HepG2 (cell line): ENCODE measurements at regions not wholly inside any gene's neighbourhood (a gene's known extent, or its start where the extent isn't known, plus 50 kb on each side); places are given as distances from the start of the nearest gene placed in this dataset.

Source experiments
- FOXO4 ChIP-seq: sonication (generic); formaldehyde crosslinking; conservative IDR thresholded peaks from 2 replicates; pipeline ENCODE4 v1.8.1; 2023; ENCODE audit warnings: missing genetic modification reagents
- USF2 ChIP-seq, 2 experiments: sonication (generic) in 1 of 2; formaldehyde crosslinking in 1 of 2; IDR thresholded peaks; 2 replicates each; pipeline versions ENCODE4 v1.5.1 to v1.6.1; 2011 to 2020; ENCODE audit warnings: borderline replicate concordance in 1 of 2, low read depth in 1 of 2, low read length in 1 of 2, mild to moderate bottlenecking in 1 of 2, missing genetic modification reagents in 1 of 2, moderate library complexity in 1 of 2
- TF ChIP-seq, protein P1 (sequence below): sonication (generic); formaldehyde crosslinking; IDR thresholded peaks from 2 replicates; pipeline ENCODE4 v1.5.0; 2020; ENCODE audit warnings: mild to moderate bottlenecking, missing genetic modification reagents, moderate library complexity

- no peak for TF ChIP-seq USF2 (IDR thresholded peaks at IDR 0.05; ENCODE audit: low read depth, low read length)
- TF ChIP-seq USF2 (CRISPR knock-in tag; IDR thresholded peaks at IDR 0.05; ENCODE audit: borderline replicate concordance) = no peak
- no peak for TF ChIP-seq FOXO4 (CRISPR knock-in tag)
- TF ChIP-seq, protein P1, sequence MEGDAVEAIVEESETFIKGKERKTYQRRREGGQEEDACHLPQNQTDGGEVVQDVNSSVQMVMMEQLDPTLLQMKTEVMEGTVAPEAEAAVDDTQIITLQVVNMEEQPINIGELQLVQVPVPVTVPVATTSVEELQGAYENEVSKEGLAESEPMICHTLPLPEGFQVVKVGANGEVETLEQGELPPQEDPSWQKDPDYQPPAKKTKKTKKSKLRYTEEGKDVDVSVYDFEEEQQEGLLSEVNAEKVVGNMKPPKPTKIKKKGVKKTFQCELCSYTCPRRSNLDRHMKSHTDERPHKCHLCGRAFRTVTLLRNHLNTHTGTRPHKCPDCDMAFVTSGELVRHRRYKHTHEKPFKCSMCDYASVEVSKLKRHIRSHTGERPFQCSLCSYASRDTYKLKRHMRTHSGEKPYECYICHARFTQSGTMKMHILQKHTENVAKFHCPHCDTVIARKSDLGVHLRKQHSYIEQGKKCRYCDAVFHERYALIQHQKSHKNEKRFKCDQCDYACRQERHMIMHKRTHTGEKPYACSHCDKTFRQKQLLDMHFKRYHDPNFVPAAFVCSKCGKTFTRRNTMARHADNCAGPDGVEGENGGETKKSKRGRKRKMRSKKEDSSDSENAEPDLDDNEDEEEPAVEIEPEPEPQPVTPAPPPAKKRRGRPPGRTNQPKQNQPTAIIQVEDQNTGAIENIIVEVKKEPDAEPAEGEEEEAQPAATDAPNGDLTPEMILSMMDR (CRISPR knock-in tag) = no peak
These were observed 1153.2 kb downstream of the SUCLG1 start for GRCh38 chr2:83305758-83306378.
